GM13976 (cell line): ENCODE measurements at regions not wholly inside any gene's neighbourhood (a gene's known extent, or its start where the extent isn't known, plus 50 kb on each side); places are given as distances from the start of the nearest gene placed in this dataset.

Experiments
- DNase-seq: peaks from one replicate; pipeline ENCODE4 v3.0.0; 2012; ENCODE audit warnings: low spot score
- in situ Hi-C: fragments of 300-500 bp; cut with MboI; formaldehyde crosslinking; loops from one replicate; pipeline ENCODE4 v1.12.0; 2022; ENCODE audit warnings: low sequenced_read_pairs, mixed read lengths, inconsistent platforms; ENCODE audit not compliant: unreplicated experiment
- TF ChIP-seq, protein P1 (sequence below): IDR thresholded peaks from 2 replicates; pipeline ENCODE4 v1.5.1; 2012; ENCODE audit warnings: borderline replicate concordance, mild to moderate bottlenecking; ENCODE audit not compliant: insufficient read depth; ENCODE audit errors: extremely low read depth, missing control alignments, control extremely low read depth

DNA sequence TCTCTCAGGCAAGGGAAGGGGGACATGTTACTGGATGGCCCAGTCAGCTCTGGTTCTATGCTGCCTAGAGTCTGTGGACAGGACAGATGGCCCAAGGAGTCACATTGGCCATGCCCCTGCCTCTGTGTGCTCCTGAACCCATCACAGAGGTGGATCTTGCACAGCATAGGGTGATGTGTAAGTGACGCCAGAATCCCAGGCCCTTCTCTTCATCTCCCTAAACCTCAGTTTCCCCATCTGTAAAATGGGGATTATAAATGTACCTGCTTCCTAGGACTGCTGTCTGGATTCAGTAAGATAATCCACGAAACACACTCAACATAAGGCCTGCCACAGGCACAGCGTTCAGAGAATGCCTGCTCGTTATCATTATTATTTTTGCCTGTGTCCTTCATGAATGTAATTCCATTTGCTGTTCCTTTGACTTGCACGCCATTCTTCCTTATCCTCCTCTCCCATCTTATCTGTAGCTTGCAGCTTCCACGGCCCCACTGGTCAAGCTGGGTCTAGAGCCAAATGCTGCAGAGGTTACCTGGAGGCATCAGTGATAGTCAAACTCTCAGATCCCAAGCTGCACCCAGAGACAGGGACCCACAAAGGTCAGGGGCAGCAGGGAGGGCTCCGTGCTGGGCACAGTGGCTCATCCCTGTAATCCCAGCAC lies 207.0 kb downstream of the MN1 start:
- in situ Hi-C loops = no loop called here
- DNase-seq = no peak

DNA sequence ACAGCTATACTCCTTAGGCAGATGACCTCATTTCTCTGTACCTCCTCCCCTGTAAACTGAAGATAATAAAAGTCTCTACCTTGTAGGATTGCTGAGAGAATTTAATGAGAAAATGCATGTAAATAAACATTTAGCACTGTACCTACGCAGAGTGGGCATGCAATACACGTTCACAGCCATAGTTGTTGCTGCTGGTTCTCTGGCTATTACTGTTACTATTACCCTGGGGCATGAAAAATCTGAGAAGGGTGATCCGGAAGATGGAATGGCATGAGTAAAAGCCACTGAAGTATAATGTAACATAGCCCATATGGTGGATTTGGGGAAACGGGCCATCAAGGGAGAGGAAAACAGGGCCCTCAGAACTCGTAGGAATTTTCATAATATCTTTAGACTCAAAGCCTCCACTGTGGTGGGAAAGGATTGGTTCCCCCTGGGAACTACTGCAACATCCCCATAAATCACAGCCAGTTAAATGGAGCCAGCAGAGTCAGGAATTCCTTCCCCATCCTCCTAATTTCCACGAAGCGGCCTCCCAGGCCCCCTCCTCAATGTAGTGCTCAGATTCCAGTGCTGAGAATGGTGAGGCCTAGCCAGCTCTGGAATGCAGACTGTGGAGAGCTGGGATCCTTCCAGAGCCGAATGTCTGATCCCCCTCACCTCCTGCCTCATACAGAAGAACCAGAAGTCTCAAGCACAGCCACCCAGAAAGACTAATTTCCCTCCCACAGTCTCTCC lies 205.3 kb downstream of the MN1 start:
- in situ Hi-C loops = no loop called here
- TF ChIP-seq, protein P1, sequence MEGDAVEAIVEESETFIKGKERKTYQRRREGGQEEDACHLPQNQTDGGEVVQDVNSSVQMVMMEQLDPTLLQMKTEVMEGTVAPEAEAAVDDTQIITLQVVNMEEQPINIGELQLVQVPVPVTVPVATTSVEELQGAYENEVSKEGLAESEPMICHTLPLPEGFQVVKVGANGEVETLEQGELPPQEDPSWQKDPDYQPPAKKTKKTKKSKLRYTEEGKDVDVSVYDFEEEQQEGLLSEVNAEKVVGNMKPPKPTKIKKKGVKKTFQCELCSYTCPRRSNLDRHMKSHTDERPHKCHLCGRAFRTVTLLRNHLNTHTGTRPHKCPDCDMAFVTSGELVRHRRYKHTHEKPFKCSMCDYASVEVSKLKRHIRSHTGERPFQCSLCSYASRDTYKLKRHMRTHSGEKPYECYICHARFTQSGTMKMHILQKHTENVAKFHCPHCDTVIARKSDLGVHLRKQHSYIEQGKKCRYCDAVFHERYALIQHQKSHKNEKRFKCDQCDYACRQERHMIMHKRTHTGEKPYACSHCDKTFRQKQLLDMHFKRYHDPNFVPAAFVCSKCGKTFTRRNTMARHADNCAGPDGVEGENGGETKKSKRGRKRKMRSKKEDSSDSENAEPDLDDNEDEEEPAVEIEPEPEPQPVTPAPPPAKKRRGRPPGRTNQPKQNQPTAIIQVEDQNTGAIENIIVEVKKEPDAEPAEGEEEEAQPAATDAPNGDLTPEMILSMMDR = no peak
- no peak for DNase-seq

More for the DNA sequence above, 207.0 kb downstream of the MN1 start:
- TF ChIP-seq, protein P1 = no peak

DNA sequence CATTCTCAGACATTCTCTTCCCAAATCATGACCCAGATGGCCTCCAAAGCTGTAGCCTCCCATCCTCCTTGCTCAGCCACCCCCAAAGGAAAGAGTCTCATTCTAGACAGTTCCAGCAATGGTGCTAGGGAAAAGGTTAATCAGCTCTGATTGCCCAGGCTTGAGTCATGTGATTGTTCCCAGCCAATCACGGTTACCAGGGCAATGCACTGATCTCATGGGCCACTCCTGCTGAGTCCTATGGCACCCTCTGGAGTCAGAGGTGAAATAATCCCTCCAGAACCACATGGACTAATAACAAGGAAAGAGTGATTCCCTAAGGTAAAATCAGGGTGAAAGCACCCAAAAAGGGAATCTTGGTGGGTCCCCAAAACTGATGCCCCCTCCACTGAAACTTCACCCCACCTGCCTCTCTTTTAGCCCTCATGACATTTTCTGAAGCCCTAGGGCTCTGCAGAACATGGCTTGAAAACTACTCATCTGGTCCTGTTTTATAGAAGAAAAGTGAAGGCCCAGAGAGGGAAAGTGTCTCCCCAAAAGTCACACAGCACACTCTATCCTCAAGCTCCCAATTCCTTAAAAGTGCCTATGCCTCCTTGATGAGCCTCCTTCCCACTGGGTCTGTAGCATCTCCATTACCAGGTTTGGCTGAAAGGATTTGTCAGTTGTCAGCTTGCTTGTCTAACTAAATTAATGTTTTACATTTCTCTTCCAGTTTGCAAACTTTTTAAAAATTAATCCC lies 203.7 kb downstream of the MN1 start:
- in situ Hi-C loops = no loop called here

DNA sequence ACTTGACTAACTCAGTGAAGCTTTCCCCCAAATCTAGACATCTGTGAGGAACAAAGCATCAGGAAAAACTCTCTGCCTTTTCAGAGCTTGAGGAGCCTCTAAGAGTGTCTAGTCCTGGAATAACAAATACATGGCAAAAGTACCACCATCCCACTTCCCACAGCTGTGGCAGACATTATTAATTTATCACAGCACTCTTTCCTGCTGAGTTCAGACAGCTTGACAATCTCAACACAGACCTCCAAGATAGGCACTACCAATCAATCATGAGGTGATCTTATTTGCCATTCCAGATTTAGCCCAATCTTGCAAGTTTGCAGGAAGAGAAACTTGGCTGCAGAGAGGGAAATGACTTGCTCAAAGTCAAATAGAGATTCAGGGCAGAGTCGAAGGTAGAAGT lies 202.8 kb downstream of the MN1 start:
- TF ChIP-seq, protein P1 = no peak
- in situ Hi-C loops = no loop called here
- DNase-seq = no peak

More for the DNA sequence above, 203.7 kb downstream of the MN1 start:
- TF ChIP-seq, protein P1 = no peak
- no peak for DNase-seq

DNA sequence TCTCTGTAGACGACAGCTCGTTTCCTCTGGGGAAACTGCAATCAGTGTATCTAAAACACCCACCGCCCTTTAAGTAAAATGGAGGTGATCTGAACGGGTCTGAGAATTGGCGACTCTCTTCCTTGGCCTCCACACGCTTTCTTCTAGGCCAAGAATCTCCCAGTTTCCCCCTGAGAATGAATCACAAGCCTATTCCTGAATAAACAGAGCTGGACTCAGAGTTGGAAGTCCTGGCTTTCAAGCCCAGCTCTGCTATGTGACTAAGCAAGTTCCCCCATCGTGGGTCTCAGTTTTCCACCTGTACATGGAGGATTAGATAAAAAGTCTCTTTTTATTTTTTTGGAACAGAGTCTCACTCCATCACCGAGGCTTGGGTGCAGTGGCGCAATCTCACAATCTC lies 200.4 kb downstream of the MN1 start:
- no peak for DNase-seq
- in situ Hi-C loops = no loop called here
- TF ChIP-seq, protein P1 = no peak

DNA sequence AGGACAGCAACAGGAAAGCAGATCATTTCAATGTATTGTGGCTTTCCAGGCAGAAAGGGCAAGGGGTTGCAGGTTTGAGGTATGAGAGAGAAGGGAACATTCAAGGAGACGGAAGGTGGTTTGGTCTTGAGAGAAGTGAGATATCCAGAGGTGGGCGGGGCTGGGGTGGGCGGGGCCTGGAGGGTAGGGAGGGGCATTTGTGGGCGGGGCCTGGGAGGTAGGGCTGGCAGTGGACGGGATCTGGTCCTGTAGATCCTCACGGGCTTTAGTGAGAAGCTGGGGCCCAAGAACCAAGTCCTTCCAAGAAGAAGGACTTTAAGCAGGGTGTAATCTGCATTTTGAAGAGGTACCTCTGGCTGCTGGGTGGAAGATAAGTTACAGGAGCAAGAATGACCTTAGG lies 199.2 kb downstream of the MN1 start:
- in situ Hi-C loops = no loop called here
- DNase-seq = no peak
- TF ChIP-seq, protein P1 = no peak
